NCI-H748 (cell line): ENCODE measurements at regions not wholly inside any gene's neighbourhood (a gene's known extent, or its start where the extent isn't known, plus 50 kb on each side); places are given as distances from the start of the nearest gene placed in this dataset.

Experiments
- DNase-seq: peaks from one replicate; lab custom pipeline; 2025; ENCODE audit not compliant: unreplicated experiment; lab: John Stamatoyannopoulos, UW

DNA sequence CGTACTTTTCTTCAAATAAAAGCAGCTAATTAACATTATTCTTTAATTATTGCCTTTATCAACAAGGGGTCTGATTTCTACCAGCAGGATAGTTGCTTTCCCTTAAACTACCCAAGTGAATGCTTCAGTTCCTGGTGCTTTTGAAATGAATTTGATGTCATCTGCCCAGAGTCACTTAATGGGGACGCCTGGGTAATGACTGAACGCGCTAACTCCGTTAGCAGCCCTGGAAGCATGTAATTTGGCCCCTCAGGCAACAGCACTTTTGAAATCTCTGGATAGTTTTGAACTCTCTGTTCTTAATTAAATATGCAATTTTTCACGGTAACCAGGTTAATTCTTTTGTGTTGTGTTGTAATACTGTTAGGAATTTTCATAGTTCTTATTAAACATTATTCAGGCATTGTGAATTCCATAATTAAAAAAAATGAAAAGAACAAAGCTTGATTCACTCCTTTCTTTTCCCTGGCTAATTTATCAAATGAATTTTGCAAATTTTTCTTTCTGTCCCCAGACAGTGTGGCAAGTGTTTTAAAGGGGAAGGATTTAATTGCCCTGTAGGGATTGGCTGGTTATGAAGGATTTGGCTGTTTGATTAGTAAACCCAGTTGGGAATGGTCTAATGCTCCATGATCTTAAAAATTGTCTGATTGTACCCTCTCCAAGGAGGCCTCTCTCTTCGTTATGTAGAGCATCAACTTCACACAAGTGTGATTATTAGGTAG, 137.5 kb upstream of the MYL2 start:
- peak; percentile 37 for DNase-seq

DNA sequence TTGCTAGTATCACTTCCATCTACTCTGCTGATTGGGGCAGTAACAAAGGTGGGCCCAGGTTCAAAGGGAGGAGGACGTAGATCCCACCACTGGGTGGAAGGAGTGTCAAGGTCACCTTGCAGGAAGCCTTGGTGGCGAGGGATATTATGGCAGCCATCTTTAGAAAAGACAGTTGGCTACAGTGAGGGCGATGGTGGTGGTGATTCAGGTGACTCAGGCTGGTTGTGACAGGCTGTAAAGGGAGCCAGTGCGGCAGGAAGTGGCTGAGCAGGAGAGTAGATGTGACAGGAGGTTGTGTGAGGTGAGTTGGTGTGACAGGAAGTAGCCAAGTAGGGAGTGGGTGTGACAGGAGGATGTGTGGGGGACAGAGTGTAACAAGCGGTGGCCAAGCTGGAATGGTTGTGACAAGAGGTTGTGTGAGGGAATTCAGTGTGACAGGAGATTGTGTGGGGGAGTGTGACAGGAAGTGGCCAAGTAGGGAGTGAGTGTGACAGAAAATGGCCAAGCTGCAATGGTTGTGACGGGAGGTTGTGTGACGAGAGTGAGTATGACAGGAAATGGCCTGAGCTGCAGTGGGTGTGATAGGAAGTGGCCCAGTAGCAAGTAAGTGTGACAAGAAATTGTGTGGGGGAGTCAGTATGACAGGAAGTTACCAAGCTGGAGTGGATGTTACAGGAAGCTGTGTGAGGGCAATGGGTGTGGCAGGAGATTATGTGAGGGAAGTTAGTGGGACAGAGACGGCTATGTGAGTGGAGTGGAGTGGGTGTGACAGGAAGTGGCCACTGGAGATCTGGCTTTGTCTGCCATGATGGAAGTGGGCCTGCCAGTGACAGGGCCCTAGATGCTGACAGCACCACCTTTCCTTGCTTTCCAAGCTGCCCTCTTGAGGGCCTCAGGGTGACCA, 136.5 kb upstream of the MYL2 start:
- DNase-seq = no peak

DNA sequence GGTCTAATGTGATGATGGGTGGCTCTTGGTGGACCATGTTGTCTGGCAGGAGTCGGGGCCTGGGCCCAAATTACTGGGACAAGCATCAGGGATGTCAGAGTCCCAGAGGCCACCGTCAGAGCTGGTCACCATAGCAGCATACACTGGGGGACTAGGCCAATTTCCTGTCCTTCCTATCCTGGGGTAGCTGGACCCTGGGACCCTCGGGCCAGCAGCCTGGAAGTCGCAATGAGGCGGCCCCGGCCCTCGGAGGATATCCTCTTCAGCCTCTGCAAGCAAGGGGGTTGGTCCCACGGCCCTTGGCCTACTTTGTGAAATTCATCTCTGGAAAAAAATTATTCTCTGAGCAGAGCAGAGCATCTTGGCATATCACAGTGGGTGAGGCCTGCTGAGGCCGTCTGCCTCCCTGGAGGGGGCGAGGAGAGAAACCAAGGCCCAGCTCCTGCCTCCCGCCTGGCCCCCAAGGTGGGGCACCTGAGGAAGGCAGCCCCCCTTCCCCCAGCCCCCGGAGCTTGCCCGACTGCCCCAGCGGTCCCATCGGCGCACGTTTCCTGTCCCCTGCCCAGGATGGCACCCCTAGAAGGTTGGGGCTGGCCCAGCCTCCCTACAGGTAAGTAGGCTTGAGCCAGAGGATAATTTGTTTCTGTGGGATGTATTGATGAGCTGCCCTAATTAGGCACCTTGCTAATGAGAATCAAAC, 135.0 kb upstream of the MYL2 start:
- no peak for DNase-seq

DNA sequence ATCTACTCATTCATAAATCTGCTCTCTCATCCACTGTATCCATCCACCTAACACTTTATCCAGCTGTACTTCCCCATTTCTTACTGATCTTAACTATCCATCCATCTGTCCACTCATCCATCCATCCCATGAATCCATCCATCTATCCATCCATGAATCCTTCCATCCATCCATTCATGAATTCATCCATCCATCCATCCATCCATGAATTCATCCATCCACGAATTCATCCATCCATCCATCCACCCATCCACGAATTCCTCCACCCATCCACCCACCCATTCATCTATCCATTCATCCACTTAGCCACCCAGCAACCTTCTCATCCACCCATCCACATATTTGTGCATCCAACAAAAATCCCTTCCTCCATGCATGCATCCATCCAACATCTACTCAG, 128.6 kb upstream of the MYL2 start:
- no peak for DNase-seq

DNA sequence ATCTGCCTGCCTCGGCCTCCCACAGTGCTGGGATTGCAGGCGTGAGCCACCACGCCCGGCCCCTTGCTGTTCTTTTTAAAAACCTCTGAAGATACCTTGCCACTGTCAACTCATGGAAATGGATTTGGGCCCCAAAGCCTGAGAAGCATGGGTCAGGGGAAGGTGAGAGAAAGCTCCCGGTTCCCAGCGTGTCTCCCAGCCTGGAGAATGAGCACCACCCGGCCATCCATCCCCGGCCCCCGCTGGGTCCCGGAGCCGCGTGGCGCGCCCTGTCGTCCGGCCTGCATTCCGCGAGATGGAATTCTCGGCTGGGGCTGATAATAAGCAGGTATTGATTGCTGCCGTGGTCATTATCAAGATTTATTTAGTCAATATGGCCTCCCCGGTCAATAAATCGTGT, 126.5 kb upstream of the MYL2 start:
- no peak for DNase-seq

DNA sequence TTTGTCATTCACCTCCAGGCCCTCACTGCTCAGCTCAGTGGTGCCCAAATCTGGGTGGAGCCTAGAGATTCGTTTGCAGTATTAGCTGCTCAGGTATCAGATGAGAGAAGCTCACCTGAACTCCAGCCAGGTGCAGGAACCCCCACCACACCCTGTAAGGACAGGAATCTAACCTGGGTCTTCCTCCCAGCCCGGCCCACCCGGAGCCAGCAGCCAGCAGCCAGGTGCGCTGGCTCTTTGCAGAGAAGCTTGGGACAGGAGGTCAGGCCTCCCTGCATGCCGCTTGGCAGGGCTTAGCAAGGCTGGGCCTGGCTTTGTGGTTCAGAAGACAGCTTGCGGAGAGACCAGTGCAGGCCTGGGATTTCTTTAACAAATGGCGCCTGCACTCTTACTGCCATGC, 125.6 kb upstream of the MYL2 start:
- DNase-seq = no peak

DNA sequence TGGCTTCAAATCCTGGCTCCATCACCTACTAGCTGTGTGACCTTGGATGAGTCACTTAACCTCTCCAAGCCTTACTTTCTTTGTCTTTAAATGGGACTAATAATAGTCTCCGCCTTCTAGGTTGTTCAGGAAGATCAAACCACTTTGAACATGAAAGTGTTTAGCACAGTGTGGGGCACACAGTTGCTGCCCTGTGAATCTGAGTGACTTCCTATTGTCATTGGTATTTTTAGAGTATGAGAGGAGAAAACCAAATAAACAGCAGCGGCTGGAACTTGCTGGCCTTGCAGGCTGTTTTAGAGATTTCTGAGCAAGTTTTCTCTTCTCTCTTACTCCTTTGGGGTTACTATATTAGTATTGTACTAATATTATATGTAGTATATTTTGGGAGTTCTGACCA, 120.7 kb upstream of the MYL2 start:
- DNase-seq = no peak

DNA sequence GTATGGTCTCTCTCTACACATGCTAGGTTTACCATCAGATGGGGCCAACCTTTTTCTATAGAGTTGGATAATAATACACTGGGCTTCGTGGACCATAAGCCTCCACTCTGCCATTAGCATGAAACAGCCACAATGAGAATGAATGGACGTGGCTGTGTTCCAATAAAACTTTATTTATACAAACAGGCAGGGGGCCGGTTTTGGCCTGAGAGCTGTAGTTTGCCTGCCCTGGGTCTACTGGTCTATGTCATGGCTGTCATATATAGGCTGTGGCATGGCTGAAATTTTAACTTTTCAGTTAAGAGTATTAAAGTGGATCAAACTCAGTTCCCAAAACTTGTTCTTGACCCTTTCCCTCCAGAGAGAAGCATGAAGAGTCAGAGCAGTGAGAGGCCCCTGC, 120.3 kb upstream of the MYL2 start:
- no peak for DNase-seq

DNA sequence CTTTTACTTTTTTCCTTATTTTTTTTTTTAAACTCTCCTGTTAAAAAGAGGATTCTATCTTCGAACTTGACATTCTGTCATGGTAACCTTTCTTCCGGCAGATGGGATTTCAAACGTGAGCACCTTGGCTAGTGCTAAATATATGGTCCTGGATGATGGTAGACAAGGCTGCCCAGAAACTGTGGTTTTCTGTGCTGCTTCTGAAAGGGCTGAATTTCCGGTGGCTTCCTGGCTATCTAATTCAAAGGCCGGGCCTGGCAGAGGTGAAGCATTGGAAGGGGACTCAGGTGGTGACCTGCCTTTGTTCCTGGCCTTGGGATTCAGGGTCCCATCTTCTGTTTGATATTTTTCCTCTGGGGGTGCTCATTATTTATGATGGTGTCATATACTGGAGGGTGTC, 118.6 kb upstream of the MYL2 start:
- no peak for DNase-seq

DNA sequence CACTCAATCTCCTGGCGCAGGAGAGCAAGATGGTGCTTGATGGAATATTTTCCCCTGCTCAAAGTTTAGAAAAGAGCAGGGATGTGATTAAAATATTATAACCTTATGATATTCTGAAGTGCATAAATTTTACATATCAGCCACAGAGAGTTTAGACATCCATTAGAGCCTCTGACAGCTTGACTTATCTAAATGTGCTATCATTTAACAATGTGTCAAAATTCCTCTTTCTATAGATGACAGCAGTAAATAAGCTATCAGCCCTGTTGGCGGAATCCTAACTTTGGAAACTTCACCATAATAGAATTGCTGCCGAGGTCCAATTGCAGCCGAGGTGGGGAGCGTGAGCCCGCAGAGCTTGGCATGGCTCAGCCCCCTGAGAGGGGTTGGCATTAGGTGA, 117.7 kb upstream of the MYL2 start:
- DNase-seq = no peak

DNA sequence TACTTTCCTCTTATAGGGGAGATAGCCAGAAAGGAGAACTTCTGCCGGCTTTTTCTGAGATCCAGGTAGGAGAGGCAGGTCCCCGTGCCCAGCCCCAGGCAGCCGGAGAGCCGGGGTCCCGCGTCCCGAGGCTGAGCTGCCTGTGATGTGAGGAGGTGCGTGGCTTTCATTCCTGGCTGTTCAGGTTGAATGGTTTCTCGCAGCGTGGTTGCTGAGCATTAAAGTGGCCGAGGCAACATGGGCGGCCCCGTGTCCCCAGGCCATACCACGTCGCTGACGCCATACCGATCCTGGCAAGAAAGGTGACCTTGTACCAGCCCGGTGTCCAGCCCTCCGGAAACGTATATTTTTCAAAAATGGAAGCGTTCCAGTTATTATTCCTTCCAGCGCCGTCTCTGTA, 116.7 kb upstream of the MYL2 start:
- no peak for DNase-seq

DNA sequence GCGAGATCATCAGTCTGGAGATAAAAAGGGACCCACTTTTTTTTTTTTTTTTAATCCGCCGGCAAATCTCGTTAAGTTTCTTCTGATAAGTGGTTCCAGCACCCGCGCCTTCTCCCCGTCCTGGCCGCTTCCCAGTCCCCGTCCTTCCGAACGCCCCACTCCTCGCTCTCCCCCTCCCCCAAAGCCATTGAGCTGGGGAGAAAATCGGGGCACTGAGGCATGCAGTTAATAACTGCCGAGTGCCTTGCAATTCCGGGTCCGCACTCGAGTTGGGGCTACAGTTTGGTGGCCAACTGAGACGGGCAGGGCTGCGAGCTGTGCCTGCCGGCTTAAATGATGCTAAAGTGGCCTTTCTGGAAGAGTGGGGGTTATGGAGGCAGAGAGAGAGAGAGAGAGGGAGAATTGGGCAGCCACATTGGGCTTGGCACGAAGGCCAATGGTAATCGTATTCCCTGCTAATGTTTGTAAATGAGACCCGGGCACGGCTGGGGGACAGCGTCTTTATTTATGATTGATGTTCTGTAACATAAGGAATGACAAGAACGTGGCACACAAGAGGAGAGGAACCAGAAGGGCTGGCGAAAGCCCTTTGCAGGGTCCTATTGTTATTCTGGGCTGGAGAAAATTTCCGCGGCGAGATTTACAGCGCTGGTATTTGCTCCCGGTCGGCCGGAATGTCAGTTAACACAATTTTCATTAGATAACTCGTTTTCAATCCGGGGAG, 115.4 kb upstream of the MYL2 start:
- peak; percentile 58 for DNase-seq

DNA sequence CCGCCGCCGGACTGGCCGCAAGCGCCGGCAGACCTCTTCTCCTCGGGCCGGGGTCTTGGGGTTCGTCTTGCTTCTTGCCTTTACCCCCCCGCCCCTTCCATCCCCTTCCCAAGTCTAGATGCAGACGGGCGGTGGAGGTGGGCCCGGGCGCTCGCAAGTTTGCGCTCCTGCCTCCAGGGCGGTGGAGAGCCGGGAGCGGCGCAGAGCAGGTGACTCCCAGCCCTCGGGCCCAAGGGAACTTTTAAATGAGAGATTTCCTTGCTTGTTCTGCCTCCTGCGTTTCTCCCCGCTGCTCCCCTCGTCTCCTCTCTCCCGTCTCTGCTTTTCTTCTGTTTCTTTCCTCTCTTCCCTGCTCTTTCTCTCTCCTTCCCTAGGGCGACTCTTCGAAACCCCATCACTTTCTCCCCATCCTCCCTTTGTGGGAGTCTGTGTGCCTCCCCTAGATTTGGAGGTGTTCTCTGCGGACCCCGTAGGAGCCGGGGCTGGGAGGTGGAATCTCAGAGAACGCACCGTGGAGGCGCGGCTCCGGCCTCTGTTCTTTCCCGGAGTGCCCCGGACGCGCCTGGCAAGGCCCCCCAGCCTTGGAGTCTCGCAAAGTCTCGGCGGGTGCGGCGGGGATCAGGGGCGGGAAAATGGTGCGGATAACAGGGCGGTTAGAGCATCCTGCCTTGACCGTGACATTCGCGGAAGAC, 114.7 kb upstream of the MYL2 start:
- peak; percentile 73 for DNase-seq

DNA sequence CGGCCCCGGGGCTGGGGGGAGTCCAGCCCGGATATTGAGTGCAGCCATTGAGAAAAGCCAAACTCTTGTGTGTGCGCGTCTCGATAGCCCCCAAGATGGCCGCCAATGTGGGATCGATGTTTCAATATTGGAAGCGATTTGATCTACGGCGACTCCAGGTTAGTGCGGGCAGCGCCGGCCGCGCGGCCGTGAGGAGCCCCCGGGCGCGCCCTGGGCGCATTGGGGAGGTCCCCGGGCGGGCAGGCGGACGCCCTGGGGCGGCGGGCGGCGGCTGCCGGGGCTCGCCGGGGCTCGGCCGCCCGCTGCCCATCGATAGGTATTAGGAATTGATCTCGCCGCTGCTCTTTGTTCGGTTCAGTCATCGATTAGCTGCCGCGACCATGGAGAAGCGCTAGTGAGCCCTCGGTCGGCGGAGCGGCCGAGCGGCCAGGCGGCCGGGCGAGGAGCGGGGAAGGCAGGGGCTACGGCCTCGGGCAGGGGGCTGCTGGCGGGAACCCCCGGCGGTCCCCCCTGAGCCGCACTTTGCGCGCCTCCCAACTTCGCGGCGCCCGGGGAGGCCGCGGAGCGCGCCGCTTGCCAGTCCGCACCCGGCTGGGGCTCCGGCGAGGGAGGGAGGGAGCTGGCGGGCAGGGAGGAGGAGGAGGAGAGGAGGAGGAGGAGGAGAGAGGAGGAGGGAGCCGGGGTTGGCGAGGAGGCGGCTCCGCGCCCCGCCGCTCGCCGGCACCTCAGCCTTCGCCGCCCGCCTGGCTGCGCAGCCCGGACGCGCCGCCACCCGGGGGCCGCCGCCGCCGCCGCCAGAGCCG, 113.9 kb upstream of the MYL2 start, which contains the start of gene CUX2:
Gene CUX2, plus strand, starts transcription at position 83 of the 803 bp plus-strand sequence.
- peak; percentile 75 for DNase-seq

DNA sequence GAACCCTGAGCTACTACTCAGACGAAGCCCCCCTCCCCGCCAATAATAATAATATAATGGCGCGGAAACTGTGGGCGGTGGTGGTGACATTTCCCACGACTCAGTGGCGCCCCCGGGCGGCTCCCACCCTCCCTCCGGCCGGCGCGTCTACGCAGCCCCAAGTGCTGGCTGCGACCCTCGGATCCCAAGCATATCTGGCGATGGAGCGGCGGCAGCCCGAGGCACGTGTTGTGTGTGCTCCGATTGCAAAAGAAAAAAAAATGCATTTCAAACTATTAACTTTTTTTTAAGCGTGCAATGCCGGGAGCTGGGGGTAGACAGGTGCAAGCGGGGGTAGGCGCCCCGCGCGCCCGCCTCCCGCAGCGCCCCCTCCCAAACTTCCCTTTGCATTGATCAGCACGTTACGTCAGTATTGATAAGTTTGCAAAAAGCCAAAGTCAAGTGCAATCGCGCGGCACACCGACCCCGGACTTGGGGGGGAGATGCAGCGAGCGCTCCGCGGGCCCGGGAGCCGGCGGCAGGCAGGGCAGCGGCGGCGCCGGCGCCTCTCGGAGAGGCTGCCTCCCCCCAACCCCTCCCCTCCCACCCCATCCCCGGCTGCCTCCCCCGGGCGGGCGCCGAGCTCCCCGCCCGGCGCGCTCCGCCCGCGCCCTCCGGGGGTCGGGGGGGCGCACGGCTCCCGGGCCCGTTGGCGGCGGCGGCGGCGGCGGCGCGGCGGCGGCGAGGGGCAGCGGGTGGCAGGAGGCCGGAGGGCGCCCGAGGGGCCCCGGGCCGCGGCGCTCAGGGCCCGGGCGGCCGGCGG, 113.1 kb upstream of the MYL2 start:
- DNase-seq = peak; percentile 82

DNA sequence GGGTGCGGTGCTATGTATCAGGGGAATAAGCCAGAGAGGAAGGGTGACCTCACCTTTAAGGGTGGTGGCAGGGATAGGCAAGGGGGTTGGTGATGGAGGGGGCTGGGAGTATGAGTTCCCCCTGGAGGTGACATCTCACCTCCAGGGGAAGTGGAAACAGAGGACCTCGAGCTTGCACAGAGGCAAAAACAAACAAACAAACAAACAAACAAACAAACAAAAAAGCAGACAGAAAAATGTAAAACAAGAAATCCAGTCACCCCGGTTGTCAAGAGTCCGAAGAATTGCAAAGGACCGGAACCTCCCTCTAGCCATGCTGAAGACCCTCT, 112.2 kb upstream of the MYL2 start:
- no peak for DNase-seq

DNA sequence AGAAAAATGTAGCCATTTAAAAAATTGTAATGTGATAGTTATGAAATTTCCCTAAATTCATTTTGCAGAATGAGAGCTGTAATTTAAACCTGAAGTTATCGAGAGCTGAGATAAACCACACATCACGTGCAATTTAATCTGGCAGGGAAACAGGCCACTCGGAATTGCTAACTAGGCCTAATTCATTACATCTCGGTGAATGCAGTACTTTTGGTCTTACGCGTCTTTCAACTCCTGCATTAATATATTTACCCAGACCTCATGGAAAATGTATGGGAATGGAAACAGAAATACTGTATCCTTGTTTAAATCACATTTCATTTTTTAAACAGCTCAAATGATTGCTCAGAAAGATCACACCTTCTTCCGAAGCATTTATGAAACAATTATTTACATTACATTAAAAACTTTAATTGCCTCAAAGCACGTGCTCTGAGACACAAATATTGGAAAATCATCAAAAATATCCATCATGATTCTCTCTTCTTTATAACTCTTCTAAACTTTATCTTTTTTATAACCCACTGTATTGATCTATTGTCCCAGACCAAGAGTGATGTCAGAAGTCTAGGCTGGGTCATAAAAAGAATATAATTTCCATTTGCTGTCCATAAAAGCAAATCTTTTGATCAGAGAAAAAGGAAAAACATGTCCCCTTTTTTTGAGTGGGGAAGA, 111.7 kb upstream of the MYL2 start:
- DNase-seq = no peak

DNA sequence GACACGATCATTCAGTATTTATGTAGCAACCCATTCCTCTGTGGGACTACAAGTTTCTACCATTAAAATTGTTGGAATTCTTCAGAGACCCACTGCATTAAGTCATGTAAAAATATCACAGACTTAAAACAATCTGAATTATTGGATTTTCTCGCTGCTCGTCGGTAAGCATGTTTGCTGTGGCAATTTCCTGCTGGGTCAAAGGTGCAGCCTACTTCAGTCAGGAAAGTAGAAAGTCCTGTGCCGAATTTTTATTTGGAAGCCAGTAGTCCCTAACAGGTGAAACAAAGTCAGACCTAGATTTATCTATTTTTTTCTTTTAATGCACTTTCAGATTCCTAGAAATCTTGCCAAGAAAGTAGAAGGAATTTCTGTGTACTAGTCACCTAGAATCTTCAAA, 110.4 kb upstream of the MYL2 start:
- DNase-seq = no peak
